Activated CD4-positive, alpha-beta memory T cell treated with anti-CD3 and anti-CD28 coated beads for 36 hours (primary cell): ENCODE measurements at regions not wholly inside any gene's neighbourhood (a gene's known extent, or its start where the extent isn't known, plus 50 kb on each side); places are given as distances from the start of the nearest gene placed in this dataset.
"Not testable (repeated sequence)": the region's sequence is repeated elsewhere in the genome, so short reads cannot be mapped to it uniquely, and the experiment has no call there.

Experiments used
- CTCF ChIA-PET: fragments of 350-600 bp; sonication (Branson Sonifier 250); formaldehyde crosslinking; loops from one replicate; lab custom pipeline; 2021; ENCODE audit warnings: antibody characterized with exemption, inconsistent platforms; lab: Charles Lee
- POLR2A ChIA-PET: fragments of 350-600 bp; sonication (Branson Sonifier 250); formaldehyde crosslinking; loops from one replicate; lab custom pipeline; 2021; ENCODE audit warnings: antibody characterized with exemption; lab: Charles Lee
- DNase-seq: peaks from one replicate; pipeline ENCODE4 v3.0.0-alpha.2; 2020
- H3K27ac Mint-ChIP-seq: one replicate; pipeline ENCODE4 v1.8.0; 2021; ENCODE audit warnings: mixed read lengths
- H3K27me3 Mint-ChIP-seq: one replicate; pipeline ENCODE4 v1.8.0; 2021; ENCODE audit warnings: mixed read lengths
- H3K36me3 Mint-ChIP-seq: one replicate; pipeline ENCODE4 v1.8.0; 2021; ENCODE audit warnings: mixed read lengths
- H3K4me1 Mint-ChIP-seq: one replicate; pipeline ENCODE4 v1.8.0; 2021; ENCODE audit warnings: low read depth, mixed read lengths
- H3K4me3 Mint-ChIP-seq: one replicate; pipeline ENCODE4 v1.8.0; 2021; ENCODE audit warnings: mild to moderate bottlenecking, mixed read lengths
- H3K9me3 Mint-ChIP-seq: one replicate; pipeline ENCODE4 v1.8.0; 2021; ENCODE audit warnings: mixed read lengths
- intact Hi-C: fragments of 100-400 bp; cut with micrococcal nuclease; formaldehyde crosslinking; loops from one replicate; pipeline ENCODE4 v1.15.1; 2023

GRCh38 chr13:65532231-65532630 is 1697.9 kb downstream of the PCDH9 start:
- intact Hi-C loops, result no loop called here
- H3K36me3 Mint-ChIP-seq, result no peaks in the 10 kb centered on the region
- peaks cover 6% of the 10 kb centered on the region for H3K9me3 Mint-ChIP-seq
- ChIA-PET POLR2A (no interaction called here), CTCF (no interaction called here)
- DNase-seq, result no peak
- no peaks in the 10 kb centered on the region for H3K27me3 Mint-ChIP-seq
- H3K4me1 Mint-ChIP-seq, result no peaks in the 10 kb centered on the region
- no peak overlapping the region for H3K4me3 Mint-ChIP-seq
- H3K27ac Mint-ChIP-seq, result no peak overlapping the region

- no peaks in the 10 kb centered on the region for H3K36me3 Mint-ChIP-seq
- ChIA-PET CTCF (no interaction called here), POLR2A (no interaction called here)
- no peak overlapping the region for H3K27ac Mint-ChIP-seq
- H3K4me1 Mint-ChIP-seq, result no peaks in the 10 kb centered on the region
- H3K9me3 Mint-ChIP-seq, result peaks cover 8% of the 10 kb centered on the region
- no peak overlapping the region for H3K4me3 Mint-ChIP-seq
- H3K27me3 Mint-ChIP-seq, result no peaks in the 10 kb centered on the region
- DNase-seq, result no peak
- intact Hi-C loops, result no loop called here
Measured at GRCh38 chr13:65530688-65531087, 1699.4 kb downstream of the PCDH9 start.

- Mint-ChIP-seq H3K27ac (no peak overlapping the region), H3K27me3 (no peaks in the 10 kb centered on the region), H3K9me3 (peaks cover 10% of the 10 kb centered on the region), H3K4me3 (no peak overlapping the region), H3K4me1 (no peaks in the 10 kb centered on the region), H3K36me3 (no peaks in the 10 kb centered on the region)
- POLR2A ChIA-PET, result no interaction called here
- intact Hi-C loops, result no loop called here
- DNase-seq, result no peak
- CTCF ChIA-PET, result no interaction called here
Measured at GRCh38 chr13:65529541-65529940, 1700.6 kb downstream of the PCDH9 start.

GRCh38 chr13:65508745-65509144 is 1721.4 kb downstream of the PCDH9 start:
- no peak overlapping the region for H3K4me3 Mint-ChIP-seq
- intact Hi-C loops, result no loop called here
- DNase-seq, result no peak
- ChIA-PET CTCF (no interaction called here), POLR2A (no interaction called here)
- H3K36me3 Mint-ChIP-seq, result no peaks in the 10 kb centered on the region
- no peak overlapping the region for H3K27ac Mint-ChIP-seq
- no peaks in the 10 kb centered on the region for H3K27me3 Mint-ChIP-seq
- no peaks in the 10 kb centered on the region for H3K4me1 Mint-ChIP-seq
- peaks cover 13% of the 10 kb centered on the region for H3K9me3 Mint-ChIP-seq

GRCh38 chr13:65508338-65508737 is 1721.8 kb downstream of the PCDH9 start:
- intact Hi-C loops, result no loop called here
- CTCF ChIA-PET, result no interaction called here
- Mint-ChIP-seq H3K9me3 (peaks cover 13% of the 10 kb centered on the region), H3K4me1 (no peaks in the 10 kb centered on the region), H3K27ac (no peak overlapping the region), H3K4me3 (no peak overlapping the region), H3K27me3 (no peaks in the 10 kb centered on the region), H3K36me3 (no peaks in the 10 kb centered on the region)
- POLR2A ChIA-PET, result no interaction called here
- DNase-seq, result no peak

GRCh38 chr13:65505941-65506340 is 1724.2 kb downstream of the PCDH9 start:
- intact Hi-C loops, result no loop called here
- POLR2A ChIA-PET, result no interaction called here

GRCh38 chr13:65504213-65504612 is 1725.9 kb downstream of the PCDH9 start:
- no peak overlapping the region for H3K27ac Mint-ChIP-seq
- ChIA-PET CTCF (no interaction called here), POLR2A (no interaction called here)
- no peak overlapping the region for H3K4me3 Mint-ChIP-seq
- intact Hi-C loops, result no loop called here
- H3K4me1 Mint-ChIP-seq, result no peaks in the 10 kb centered on the region
- peaks cover 20% of the 10 kb centered on the region for H3K9me3 Mint-ChIP-seq
- no peaks in the 10 kb centered on the region for H3K27me3 Mint-ChIP-seq
- no peaks in the 10 kb centered on the region for H3K36me3 Mint-ChIP-seq
- no peak for DNase-seq

More at GRCh38 chr13:65505941-65506340, 1724.2 kb downstream of the PCDH9 start:
- Mint-ChIP-seq H3K27me3 (no peaks in the 10 kb centered on the region), H3K4me3 (no peak overlapping the region), H3K9me3 (peaks cover 20% of the 10 kb centered on the region), H3K36me3 (no peaks in the 10 kb centered on the region), H3K27ac (no peak overlapping the region), H3K4me1 (no peaks in the 10 kb centered on the region)
- CTCF ChIA-PET, result no interaction called here
- no peak for DNase-seq

GRCh38 chr13:65500481-65500880 is 1729.7 kb downstream of the PCDH9 start:
- Mint-ChIP-seq H3K4me1 (no peaks in the 10 kb centered on the region), H3K9me3 (peaks cover 21% of the 10 kb centered on the region), H3K36me3 (no peaks in the 10 kb centered on the region), H3K27me3 (no peaks in the 10 kb centered on the region), H3K4me3 (no peak overlapping the region), H3K27ac (no peak overlapping the region)
- ChIA-PET POLR2A (no interaction called here), CTCF (no interaction called here)
- intact Hi-C loops, result no loop called here
- DNase-seq, result no peak

GRCh38 chr13:65499256-65499655 is 1730.9 kb downstream of the PCDH9 start:
- ChIA-PET CTCF (no interaction called here), POLR2A (no interaction called here)
- Mint-ChIP-seq H3K4me1 (no peaks in the 10 kb centered on the region), H3K4me3 (no peak overlapping the region), H3K27ac (no peak overlapping the region), H3K9me3 (peaks cover 15% of the 10 kb centered on the region), H3K36me3 (no peaks in the 10 kb centered on the region), H3K27me3 (no peaks in the 10 kb centered on the region)
- DNase-seq, result no peak
- intact Hi-C loops, result no loop called here

- intact Hi-C loops, result no loop called here
- no peaks in the 10 kb centered on the region for H3K27me3 Mint-ChIP-seq
Measured at GRCh38 chr13:65497265-65497664, 1732.9 kb downstream of the PCDH9 start.

GRCh38 chr13:65490725-65491124 is 1739.4 kb downstream of the PCDH9 start:
- DNase-seq, POLR2A ChIA-PET, CTCF ChIA-PET, intact Hi-C loops, H3K36me3 Mint-ChIP-seq, H3K27ac Mint-ChIP-seq, H3K4me1 Mint-ChIP-seq, H3K27me3 Mint-ChIP-seq, H3K4me3 Mint-ChIP-seq: not testable (repeated sequence)
- H3K9me3 Mint-ChIP-seq, result peaks cover 24% of the 10 kb centered on the region

More at GRCh38 chr13:65497265-65497664, 1732.9 kb downstream of the PCDH9 start:
- CTCF ChIA-PET, result no interaction called here
- H3K9me3 Mint-ChIP-seq, result peaks cover 8% of the 10 kb centered on the region
- DNase-seq, result no peak
- no peak overlapping the region for H3K27ac Mint-ChIP-seq
- POLR2A ChIA-PET, result no interaction called here
- no peaks in the 10 kb centered on the region for H3K4me1 Mint-ChIP-seq
- no peak overlapping the region for H3K4me3 Mint-ChIP-seq
- no peaks in the 10 kb centered on the region for H3K36me3 Mint-ChIP-seq

- intact Hi-C loops, result no loop called here
- ChIA-PET POLR2A (no interaction called here), CTCF (no interaction called here)
- no peak for DNase-seq
- H3K9me3 Mint-ChIP-seq, result peaks cover 28% of the 10 kb centered on the region
- H3K36me3 Mint-ChIP-seq, result no peaks in the 10 kb centered on the region
- H3K27me3 Mint-ChIP-seq, result no peaks in the 10 kb centered on the region
- no peaks in the 10 kb centered on the region for H3K4me1 Mint-ChIP-seq
- no peak overlapping the region for H3K27ac Mint-ChIP-seq
- H3K4me3 Mint-ChIP-seq, result no peak overlapping the region
Measured at GRCh38 chr13:65488606-65489005, 1741.5 kb downstream of the PCDH9 start.

GRCh38 chr13:65479692-65480091 is 1750.4 kb downstream of the PCDH9 start:
- no peak overlapping the region for H3K27ac Mint-ChIP-seq
- ChIA-PET CTCF (no interaction called here), POLR2A (no interaction called here)
- intact Hi-C loops, result no loop called here
- no peaks in the 10 kb centered on the region for H3K36me3 Mint-ChIP-seq
- H3K9me3 Mint-ChIP-seq, result peaks cover 10% of the 10 kb centered on the region
- H3K4me3 Mint-ChIP-seq, result no peak overlapping the region
- DNase-seq, result no peak
- H3K4me1 Mint-ChIP-seq, result no peaks in the 10 kb centered on the region
- H3K27me3 Mint-ChIP-seq, result no peaks in the 10 kb centered on the region
